ENCODE measurements at regions not wholly inside any gene's neighbourhood (a gene's known extent, or its start where the extent isn't known, plus 50 kb on each side); places are given as distances from the start of the nearest gene placed in this dataset.

DNA sequence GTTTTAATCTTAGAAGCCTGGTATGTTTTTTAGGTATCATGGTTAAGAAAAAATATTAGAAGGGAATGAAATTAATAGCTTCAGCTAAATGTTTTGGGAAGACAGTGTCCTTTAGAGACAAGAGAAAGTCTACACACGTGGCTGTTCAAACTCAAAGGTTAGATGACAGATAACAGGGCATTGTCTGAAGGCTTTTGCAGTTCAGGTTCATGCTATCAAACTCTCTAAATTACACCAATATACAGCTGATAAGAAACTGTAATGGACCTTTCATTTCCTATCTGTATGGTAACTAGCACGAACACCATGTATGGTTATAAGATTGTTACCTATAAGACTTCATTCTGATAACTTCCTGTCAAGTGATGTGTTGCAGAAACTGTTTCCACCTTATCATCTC, 240.6 kb upstream of the MEF2C start:
- TF ChIP-seq, protein P1, sequence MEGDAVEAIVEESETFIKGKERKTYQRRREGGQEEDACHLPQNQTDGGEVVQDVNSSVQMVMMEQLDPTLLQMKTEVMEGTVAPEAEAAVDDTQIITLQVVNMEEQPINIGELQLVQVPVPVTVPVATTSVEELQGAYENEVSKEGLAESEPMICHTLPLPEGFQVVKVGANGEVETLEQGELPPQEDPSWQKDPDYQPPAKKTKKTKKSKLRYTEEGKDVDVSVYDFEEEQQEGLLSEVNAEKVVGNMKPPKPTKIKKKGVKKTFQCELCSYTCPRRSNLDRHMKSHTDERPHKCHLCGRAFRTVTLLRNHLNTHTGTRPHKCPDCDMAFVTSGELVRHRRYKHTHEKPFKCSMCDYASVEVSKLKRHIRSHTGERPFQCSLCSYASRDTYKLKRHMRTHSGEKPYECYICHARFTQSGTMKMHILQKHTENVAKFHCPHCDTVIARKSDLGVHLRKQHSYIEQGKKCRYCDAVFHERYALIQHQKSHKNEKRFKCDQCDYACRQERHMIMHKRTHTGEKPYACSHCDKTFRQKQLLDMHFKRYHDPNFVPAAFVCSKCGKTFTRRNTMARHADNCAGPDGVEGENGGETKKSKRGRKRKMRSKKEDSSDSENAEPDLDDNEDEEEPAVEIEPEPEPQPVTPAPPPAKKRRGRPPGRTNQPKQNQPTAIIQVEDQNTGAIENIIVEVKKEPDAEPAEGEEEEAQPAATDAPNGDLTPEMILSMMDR (IDR thresholded peaks at IDR 0.05; ENCODE audit: low read depth, low read length): no peak
- H3K4me3 ChIP-seq (replicated peaks in 1 of 2; ENCODE audit: low read depth in 2 of 2, low read length in 2 of 2): no peak overlapping the region
- DNase-seq (ENCODE audit: low read depth in 2 of 2): no peak

DNA sequence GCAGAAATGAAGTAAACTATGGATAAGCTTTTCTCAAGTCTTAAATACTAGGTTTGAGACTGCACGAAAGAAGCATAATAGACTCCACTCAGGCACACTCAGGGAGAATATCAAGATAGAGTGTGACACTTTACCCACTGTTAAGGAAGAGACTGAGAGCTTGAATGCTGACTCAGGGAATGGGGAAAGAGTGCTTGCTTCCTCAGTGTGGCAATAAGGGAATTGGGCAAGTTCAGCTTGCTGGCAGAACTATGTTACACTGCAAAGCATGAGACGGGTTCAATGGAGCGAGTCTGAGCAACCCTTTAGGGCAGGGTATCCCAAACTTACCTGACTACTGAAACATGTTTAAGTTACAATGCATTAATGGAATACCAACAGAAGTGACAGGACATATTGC, 237.7 kb upstream of the MEF2C start:
- no peak overlapping the region for H3K4me3 ChIP-seq (replicated peaks in 1 of 2; ENCODE audit: low read depth in 2 of 2, low read length in 2 of 2)
- TF ChIP-seq, protein P1 (IDR thresholded peaks at IDR 0.05; ENCODE audit: low read depth, low read length): no peak
- DNase-seq (ENCODE audit: low read depth in 2 of 2): peak; percentile 8 to 46

DNA sequence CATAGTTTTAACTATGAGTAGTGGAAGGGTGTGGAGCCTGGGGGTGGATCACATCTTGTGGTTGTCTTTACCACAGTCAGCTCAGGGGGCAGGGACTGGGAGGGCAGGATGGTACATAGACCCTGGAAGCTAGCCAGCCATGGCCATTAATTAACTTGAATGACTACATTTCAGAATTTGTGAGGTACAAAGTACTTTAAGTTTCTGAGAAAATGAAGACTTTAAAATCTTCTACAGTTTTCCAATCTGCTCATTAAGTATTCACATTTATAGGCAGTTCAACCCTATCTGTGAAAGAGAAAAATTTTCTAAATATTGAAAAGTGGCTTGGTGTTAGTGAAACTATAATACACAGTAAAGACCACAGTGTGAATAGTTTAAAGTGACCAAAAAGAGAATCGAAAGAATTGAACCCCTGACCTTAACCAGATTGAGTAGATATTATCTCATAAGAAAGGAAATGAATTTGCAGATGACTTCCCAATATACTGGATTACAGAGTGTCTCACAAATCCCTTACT, 234.2 kb upstream of the MEF2C start:
- TF ChIP-seq, protein P1 (IDR thresholded peaks at IDR 0.05; ENCODE audit: low read depth, low read length): no peak
- no peak overlapping the region for H3K4me3 ChIP-seq (replicated peaks in 1 of 2; ENCODE audit: low read depth in 2 of 2, low read length in 2 of 2)
- DNase-seq (ENCODE audit: low read depth in 2 of 2): peak in 1 of 2 donors; percentile 4

DNA sequence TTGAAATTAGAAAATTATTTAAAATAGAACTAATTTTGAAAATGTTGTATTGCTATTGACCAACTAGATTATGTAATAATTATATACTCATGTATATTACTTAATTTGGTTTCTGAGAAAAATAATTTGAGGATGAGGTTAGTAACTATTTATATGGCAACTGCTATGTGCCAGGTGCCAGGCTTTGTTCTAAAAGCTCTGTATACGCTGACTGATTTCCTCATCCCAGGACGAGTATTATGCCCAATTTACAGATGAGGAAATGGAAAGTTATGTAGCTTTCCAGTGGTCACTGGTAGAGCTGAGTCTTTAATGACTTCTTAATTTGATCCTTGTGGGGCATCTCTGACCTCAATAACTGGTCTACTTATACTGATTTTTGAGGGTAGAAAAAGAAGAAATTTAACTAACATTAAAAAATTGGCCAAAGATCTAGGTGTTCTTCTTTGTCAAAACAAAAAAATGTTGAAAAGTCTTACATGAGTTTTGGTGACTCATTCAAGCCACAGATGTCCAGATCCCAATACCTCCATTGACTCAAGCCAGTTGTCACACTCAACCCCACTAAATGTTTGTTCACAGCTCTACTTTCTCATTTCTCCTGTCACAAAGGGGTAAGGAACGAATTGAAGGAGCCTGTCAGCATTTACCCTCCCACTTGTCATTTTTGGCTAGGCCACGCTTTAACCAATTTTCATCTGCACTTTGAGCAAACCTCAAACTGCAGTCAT, 228.1 kb upstream of the MEF2C start:
- DNase-seq (ENCODE audit: low read depth in 2 of 2): peak in 1 of 2 donors; percentile 18
- TF ChIP-seq, protein P1 (IDR thresholded peaks at IDR 0.05; ENCODE audit: low read depth, low read length): no peak
- no peak overlapping the region for H3K4me3 ChIP-seq (replicated peaks in 1 of 2; ENCODE audit: low read depth in 2 of 2, low read length in 2 of 2)

DNA sequence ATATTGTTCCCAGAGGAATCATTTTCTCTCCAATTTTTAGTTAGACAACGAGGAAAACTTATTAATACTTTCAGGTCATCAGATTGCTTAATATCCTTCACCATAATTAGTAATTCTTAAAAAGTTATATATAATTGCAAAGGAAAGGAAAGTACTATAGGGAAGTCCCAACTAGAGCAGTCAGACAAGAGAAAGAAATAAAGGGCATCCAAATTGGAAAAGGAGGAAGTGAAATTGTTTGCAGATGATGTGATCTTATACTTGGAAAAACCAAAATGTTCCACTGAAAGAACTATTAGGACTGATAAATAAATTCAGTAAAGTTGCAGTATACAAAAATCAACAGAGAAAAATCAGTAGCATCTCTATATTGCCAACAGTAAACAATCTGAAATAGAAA, 223.5 kb upstream of the MEF2C start:
- no peak for DNase-seq (ENCODE audit: low read depth in 2 of 2)
- TF ChIP-seq, protein P1 (IDR thresholded peaks at IDR 0.05; ENCODE audit: low read depth, low read length): no peak
- H3K4me3 ChIP-seq (replicated peaks in 1 of 2; ENCODE audit: low read depth in 2 of 2, low read length in 2 of 2): no peak overlapping the region

DNA sequence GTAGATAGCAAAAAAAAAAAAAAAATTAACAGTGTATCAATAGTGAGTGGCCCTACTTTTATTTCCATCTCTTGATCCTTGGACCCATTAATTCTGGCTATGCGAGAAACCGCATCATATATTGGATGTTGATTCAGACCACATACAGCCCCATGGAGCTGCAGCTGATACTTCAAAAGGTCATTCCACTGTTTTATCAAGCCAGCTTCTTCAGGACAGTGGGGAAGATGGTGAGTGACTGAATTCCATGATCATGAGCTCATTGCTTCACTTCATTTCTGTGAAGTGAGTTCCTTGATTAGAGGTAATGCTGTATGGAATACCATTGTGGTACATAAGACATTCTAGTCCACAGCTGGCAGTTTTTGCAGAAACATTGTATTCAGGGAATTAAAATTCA, 222.9 kb upstream of the MEF2C start:
- DNase-seq (ENCODE audit: low read depth in 2 of 2): no peak
- no peak overlapping the region for H3K4me3 ChIP-seq (replicated peaks in 1 of 2; ENCODE audit: low read depth in 2 of 2, low read length in 2 of 2)
- TF ChIP-seq, protein P1 (IDR thresholded peaks at IDR 0.05; ENCODE audit: low read depth, low read length): no peak

Data from cardiac fibroblast (primary cell).